ENCODE measurements at regions not wholly inside any gene's neighbourhood (a gene's known extent, or its start where the extent isn't known, plus 50 kb on each side); places are given as distances from the start of the nearest gene placed in this dataset.
"Not testable (repeated sequence)": the region's sequence is repeated elsewhere in the genome, so short reads cannot be mapped to it uniquely, and the experiment has no call there.

DNA sequence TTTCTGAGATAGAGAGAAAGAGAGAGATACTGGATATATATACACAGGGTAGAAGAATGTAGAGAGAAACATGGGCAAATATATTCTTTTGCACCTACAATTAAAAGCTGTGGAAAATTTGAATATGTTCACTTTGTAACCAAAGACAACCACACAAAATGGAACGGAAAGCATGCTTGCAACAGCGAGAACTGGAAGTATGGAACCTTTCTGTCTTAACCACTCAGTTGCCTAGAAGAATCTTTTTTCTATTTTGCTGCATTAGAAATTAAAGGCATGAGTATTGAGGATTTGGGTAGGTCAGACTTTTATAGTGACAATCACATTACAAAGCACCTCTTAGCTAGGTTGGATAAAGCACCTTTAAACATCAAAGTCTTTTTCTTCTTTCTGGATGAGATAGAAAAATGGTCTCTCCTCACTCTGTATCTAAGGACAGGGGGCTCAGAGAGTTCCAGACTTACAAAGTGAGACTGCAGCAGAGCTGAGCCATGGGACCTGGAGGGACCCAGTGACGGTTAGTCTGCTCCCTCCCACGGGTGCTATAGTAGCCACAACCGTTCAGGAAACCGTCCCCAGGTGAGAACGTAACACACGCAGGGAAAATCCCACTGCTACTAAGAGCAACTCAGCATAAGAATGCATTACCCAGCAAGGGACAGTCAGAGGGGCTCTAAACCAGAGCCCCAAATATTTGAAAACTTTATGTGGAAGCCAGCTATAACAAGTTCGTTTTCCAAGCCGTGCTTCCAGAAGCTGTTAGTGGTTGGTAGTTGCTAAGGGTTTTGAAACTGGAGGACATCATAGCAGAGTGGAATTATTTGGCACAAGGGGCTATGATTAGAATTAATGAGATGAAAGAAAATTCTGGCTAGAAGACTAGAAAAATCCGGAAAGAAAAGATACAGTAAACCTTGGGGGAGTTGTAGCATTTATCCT, 97.1 kb downstream of the DAD1 start:
- DNase-seq = peak in 2 of 5 donors; percentile 22 to 29

DNA sequence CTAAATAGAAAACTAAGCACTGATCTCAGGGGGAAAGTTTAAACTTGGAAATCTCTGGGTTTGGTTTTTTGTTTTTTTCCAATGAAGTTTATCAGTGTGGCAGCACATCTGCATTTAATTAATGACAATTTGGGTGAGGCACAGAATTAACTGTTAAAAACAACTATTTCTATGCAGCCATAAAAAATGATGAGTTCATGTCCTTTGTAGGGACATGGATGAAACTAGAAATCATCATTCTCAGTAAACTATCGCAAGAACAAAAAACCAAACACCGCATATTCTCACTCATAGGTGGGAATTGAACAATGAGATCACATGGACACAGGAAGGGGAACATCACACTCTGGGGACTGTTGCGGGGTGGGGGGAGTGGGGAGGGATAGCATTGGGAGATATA, 98.0 kb downstream of the DAD1 start:
- DNase-seq = not testable (repeated sequence)

DNA sequence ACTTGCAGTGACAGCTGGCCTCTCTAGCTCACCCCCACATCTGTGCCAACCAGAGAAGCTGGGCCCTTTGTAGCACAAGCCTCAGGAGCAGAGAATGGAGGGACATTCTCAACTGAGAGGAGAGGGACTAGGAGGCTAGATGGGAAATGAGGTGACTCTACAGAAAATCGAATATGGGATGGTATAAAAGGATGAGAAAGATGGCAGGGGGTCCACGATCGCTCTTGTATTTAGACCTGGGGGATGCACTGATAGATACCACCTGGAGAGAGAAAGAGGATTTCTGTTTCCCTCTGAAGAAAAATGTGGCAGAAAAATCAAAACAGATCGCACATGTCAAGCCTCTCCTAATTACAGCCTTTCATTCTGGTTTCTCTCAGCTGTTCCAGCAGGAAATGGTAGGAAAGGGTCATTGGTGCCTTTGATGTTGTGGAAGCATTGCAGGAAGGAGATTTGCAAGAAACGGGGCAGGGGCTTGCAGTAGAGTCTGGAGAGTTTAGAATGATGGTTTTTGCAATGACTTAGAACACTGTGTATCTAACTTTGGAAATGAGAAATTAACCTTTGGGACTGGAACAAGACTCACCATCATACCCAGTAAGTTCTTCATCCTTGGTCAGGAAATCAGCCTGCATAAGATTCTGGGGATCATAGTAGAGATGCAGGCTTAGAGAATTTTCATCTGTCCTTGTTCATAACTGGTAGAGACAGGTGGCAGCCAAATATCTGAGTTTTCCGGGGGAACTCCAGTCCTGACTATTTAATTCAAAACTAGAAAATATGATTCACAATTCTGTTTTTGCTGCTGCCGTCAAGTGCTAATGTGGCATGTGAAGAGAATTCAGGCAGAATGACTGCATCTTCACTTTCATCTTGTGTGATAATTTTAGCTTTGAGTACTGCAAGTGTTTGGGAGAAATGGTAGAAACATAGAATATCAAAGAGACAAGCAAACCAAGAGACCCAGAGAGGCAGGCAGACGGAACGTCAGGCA, 98.8 kb downstream of the DAD1 start:
- no peak for DNase-seq

DNA sequence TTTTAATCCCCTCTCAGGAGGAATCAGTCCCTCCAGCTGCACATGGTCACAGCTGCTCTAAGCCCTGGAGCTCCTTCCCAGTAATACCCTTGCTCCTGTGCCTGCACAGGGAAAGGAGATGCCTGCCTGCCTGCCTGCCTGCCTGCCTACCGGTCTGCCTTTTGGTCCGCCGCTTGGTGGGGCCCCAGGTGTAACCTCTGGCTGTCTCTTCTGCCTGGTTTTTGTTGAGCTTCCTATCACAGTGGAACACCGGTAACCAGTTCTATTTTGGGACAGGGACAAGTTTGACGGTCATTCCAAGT, 99.8 kb downstream of the DAD1 start:
- no peak for DNase-seq

DNA sequence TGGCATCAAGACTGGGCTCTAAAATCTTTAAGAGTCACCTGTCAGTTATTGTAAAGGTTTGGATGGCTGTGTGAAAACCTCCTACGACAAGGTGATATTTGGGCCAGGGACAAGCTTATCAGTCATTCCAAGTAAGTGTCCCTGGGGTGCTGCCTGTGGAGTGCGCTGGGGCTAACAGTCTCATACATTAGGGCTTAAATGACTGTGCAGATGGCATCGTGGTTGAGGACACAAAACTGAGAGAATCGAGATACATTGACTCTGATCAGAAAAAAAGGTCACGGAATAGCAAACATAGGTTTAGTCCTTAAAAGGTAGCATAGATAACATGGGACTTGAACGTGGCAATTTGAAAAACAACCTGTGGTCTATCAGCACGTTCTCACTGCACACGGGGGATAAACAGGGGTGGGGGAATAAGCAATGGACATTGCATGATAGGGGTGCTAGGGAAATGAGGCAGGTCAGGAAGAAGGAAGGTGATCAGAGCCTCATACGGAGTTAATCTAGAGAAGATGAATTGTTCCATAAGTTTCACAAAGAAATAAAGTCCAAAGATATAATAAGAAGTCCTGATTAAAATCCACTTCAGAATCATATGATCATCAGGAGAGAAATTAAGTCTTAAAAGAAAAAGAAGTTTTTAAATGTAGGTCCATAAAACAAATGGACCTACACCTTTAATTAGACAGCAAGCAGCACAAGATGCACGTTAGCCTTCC, 100.3 kb downstream of the DAD1 start:
- no peak for DNase-seq

DNA sequence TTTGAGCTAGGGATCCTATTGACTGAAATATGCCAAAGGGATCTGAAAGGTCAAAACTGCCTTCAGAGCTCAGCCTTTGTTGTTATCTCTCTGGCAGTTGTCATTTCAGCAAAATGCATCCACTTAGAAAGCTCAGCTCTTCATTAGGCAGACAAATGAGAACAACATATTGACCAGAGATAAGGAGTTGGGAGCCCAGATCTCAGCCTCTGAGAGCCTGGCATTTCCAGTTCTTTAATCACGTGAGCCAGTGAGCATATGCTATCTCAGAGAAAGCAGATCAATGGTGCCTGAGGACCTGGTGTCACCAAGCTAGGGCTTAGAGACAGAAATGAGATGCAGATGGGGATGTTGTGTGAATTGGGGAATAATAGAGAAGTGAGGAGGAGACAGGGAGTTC, 101.1 kb downstream of the DAD1 start:
- DNase-seq = no peak

DNA sequence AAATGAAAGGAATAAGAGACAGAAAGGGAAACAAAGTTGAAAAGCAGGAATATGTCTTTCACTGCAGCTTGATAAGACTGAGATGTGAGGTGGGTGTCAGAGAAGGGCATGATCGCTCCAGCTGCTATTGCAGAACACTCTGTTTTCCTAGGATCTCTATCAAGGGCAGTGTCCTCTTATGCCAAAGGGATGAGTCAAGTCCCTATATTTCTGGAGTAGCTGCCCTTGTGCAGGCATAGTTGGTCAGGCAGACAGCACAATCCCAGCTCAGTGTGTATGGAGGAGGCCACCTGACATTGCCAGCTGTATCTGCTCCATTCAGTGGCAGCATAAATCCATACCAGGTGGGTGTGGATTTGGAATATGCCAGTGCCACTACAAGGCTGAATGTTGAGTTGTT, 101.6 kb downstream of the DAD1 start:
- no peak for DNase-seq

DNA sequence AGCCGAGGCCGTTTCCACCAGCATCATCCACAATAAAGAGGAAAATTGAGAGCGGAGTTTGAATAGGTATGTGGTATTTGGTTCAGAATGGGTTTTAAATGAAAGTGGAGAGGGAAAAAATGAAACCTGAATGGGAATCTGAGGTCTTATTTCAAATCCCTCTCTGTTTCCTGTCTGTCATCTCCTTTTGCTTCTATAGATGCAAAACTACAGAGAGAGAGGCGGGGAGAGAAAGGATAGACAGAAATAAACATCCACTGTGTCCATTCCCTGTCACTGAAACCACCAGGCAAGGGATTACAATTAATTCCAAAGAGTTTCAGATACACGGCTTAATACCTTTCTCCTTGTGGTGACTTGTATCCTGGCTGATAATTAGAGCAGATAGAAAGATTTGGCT, 102.3 kb downstream of the DAD1 start:
- DNase-seq = no peak

DNA sequence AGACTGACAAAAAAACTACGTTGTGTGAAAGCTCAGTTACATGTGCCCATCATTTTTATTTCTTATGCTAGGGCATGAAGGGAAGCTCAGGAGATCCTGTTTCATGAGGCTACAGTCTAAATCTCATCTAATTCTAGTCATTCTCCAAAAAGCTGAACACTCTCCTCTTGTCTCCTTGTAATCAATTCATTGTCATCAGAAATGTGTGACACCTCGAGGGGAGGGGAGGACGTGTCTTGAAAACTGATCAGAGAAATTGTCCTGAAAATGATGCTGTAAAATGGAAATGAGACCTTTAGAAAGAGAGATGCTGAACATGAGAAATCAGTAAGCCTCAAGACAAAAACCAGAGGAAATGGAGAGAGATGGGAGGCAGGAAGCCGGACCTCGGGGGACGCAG, 103.4 kb downstream of the DAD1 start:
- DNase-seq = no peak

DNA sequence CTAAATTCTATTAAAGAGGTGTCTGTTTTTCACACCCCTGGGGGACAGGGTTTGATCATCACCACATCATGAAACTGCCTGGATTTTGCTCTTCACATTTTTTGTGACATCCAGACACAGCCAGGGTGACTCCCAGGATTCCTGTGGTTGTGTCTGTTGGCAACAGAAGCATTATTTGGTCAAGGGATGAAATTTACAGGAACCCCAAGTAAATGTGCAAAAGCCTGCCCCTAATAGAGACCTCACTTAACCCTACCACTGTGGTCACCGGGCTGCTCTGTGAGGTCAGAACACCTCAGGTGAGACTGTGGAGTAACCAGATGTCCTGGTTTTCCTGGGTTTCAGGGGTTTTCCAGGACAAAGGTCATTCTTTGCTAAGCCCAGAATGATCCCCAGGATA, 103.8 kb downstream of the DAD1 start:
- DNase-seq = no peak

DNA sequence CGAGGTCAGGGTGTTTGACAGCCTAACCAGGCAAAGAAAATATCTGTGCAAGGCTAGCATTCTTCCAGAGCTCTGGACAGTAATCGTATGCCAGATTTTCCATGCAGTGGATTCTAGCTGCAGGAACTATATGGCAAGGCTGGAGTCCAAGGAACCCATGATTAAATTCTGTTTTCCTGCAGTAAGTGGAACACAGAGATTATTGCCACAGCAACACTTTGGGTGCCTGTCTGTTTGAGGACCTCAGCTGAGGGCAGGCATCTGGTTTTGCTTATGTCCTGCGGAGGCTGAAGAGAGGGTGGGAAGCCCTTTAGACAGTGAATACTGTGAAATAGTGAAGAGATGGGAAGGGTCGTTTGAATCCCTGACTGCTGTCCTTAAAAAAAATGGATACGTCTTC, 104.4 kb downstream of the DAD1 start:
- DNase-seq = no peak

DNA sequence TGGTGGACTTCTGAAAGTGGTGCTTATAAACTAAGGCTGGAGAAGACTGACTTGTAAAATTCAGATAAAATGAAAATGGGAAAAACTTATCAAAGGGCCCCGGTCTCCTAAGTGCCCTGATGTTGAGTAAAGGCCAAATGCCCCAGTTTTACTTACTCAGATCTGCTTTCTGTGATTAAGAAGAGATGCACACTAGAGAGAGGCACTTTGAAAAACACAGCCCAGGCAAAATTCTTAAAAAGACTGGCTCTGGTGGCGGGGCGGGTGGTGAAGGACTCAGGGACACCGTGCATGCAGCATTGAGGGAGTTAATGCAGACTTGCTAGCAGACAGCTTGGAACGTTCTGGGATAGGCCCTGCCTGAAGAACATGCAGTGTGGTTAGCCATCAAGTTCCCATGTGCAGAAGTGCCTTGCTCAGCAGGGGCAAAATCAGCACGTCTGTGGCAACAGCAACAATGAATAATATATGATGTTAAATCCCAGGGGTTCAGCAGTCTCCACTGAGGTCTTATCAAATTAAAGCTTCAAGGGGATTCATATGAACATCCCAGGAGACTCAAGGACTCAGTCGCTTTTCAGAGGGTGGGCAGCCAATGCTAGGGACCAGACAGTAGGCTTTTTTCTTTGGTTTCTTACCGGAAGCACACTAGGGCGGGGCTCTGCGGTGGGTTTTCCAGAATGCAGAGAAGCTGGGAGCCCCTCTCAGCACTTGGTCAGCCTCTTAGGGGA, 105.0 kb downstream of the DAD1 start:
- DNase-seq = no peak

DNA sequence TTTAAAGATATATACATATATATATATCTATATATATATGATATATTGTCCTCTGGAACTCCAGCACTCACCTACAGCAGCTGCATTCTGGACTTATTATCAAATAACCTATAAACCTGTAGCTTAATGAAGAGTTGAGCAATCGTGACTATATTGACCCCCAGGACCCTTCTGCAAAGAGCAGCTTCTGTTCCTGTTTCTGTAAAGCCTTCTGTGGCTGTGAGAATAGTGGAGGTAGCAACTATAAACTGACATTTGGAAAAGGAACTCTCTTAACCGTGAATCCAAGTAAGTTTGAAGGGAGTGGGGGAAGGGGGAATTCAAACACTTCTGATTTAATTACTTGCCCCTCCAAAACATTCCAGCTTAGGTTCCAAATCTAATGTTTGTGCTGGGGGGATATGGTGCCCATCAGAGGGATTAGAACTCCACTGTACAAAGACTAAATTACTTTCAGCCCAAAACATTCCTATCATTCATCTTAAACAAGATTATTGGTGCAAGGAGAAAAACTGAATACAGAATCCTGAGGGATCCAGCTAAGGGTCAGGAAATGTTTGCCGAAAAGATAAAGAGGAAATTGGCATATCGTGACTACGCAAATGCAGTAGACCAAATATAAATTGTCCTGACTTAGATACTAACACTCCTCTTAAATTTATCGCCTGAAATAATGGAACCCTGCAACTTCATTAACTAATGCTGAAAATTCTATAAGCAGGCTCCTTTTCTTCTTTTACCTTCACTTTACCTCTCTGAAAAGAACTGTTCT, 106.1 kb downstream of the DAD1 start:
- no peak for DNase-seq

DNA sequence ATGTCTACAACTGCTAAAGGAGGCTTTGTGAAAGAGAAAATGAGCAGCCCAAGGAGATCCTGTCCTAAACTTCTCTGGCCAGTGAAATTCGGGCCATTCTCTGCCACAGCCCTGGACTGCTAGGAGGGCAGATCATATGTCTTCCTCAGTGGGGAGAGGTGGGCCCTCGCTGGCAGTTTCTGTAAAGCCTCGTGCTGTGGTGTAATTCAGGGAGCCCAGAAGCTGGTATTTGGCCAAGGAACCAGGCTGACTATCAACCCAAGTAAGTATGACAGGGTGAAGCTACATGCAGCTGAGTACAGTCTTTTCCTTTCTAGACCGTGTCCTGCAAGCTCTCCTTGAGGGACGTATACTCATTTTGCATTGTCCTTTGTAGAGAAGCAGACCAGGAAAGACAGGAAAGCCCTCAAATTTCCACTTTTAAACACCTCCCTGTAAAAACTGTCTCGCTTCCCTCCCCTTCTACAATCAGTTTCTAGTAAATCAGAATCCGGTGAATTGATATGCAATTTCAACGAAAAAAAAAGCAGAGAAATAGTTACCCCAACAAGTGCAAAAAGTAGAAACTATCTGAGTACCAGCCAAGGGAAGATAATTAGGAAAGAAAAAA, 106.8 kb downstream of the DAD1 start:
- DNase-seq = no peak

DNA sequence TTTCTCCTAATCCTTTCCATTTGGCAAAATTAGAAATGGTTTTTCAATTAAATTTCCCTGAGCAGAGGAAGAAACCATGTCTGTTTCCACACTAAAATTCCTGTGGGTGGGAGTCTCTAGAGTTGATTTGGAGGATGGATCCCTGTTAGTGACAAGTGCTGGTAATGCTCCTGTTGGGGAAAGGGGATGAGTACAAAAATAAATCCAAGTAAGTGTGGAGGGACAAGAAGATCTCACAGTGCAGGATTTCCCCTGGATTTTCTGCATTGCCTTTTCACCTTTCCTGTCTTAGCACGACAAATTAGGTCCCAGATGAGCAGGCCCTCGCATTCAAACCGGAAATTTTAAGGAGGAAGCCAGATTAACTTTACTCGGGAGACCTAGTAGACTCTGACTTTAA, 107.5 kb downstream of the DAD1 start:
- DNase-seq = no peak

DNA sequence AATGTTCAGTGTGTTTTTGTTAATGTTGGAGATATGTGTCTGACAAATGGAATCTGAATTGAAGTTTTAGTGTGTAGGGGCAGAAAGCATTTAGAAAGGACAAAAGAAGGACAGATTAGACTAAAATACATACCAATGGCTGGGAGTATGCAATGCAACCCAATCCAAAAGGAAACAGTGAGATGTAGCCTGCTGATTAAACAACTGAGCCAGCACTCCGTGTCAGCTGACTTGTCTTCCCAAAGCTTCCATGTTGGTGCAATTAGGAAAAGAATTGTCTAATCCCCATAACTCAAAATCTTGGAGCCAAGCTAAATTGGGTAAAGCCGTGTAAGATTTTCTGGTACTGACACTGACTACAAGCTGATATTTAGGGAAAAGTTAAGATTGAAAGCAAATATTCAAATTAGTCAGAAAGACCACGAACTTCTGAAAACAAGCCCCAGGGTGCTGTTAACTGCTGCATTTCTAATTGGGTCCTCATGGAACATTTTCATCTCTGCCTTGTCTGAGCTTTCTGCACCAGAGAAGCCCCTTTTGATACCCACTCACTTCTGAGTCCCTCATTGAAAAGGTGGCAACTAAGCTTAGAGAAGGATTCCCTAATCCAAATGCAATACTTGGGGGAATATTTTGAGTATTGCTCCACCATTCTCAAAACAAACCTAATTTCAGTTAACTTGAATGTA, 109.1 kb downstream of the DAD1 start:
- DNase-seq = no peak

DNA sequence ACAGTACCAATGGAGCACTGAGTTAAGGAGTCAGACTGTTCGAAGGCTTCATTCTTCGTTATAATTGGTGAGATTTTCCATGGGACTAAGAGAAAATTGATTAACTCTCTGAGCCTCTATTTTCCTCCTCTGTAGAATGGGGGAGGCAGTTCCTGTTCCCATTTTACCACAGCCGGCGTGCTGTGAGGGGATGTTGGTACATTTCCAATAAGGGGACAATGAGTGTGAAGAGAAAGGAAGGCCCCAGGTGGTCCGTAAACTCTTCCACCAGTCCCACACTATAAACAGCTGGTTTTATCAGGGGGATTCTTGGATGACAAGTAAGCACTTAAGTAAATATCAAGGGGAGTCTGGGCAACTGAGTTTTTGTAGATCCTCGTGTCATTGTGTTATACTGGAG, 109.9 kb downstream of the DAD1 start:
- no peak for DNase-seq

DNA sequence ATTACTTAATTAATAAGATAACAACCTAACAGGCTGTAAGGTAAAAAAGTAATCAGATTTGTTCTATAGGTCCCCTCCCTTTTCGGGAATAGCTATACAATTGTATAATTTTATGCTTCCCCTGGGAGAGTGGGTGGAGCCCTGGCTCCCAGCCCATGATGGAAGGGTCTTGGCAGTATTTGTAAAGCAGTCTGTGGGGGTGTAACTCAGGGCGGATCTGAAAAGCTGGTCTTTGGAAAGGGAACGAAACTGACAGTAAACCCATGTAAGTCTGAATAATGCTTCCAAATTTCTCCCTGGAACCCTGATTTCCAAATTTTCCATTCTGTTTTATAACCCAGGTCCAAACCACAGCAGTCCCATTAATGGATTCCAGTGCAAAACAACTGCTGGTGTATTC, 110.4 kb downstream of the DAD1 start:
- no peak for DNase-seq

DNA sequence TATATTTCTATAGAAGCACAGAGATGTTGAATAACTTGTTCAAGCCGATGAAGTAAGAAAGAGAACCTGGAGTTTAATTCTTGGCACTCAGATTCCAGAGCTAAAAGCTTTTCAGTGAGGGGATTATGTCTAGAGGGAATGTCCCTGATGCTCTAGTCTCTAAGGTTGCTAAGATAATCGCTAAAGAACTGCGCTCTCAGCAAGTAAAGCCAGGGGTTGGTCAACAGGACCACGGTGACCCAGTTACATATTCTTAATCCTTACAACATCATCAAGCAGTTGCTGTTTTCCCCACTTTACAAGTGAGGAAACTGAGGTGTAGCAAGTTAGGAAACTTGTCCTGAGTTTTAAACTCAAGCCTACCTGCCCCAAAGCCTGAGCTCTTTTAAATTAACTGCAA, 110.8 kb downstream of the DAD1 start:
- no peak for DNase-seq

DNA sequence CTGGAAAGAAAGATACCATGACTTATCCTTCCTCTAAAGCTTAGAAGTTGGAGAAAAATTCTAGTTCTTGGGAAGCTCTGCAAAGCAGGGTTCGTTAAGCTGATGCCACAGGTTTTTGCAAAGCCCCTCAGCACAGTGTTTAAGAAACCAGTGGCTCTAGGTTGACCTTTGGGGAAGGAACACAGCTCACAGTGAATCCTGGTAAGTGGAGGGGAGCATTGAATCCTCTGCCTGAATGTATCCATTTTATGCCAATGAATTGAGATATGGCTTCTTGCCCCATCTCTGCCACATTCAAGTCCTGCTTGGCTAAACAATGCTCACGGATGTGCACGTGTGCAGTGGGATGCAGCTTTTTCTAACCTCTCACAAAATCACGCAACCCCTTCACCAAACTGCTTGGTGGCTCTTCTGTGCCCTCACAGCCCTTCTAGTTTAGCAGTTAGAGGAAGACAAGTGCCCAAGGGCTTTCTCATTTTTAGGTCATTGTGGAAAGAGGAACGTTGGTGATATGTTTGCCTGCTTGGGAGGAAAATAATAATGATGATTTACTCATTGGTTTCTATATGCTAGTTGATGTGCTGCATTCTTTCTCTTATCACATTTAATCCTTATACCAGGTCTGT, 111.3 kb downstream of the DAD1 start:
- no peak for DNase-seq

Data from T-helper 1 cell (primary cell).